Ishikawa (cell line): ENCODE measurements at regions not wholly inside any gene's neighbourhood (a gene's known extent, or its start where the extent isn't known, plus 50 kb on each side); places are given as distances from the start of the nearest gene placed in this dataset.

Source experiments
- CEBPB ChIP-seq: IDR thresholded peaks from 2 replicates; pipeline ENCODE4 v1.6.1; 2012
- CREB1 ChIP-seq: IDR thresholded peaks from 2 replicates; pipeline ENCODE4 v1.6.1; 2012; ENCODE audit warnings: low read depth
- EP300 ChIP-seq: IDR thresholded peaks from 2 replicates; pipeline ENCODE4 v1.6.1; 2012; ENCODE audit warnings: borderline replicate concordance
- FOXM1 ChIP-seq: IDR thresholded peaks from 2 replicates; pipeline ENCODE4 v1.6.1; 2012; ENCODE audit warnings: low read depth, borderline replicate concordance
- MAX ChIP-seq: IDR thresholded peaks from 2 replicates; pipeline ENCODE4 v1.6.1; 2012
- NFIC ChIP-seq: IDR thresholded peaks from 2 replicates; pipeline ENCODE4 v1.6.1; 2012
- TAF1 ChIP-seq: IDR thresholded peaks from 2 replicates; pipeline ENCODE4 v1.6.1; 2012; ENCODE audit warnings: low read depth, mild to moderate bottlenecking
- YY1 ChIP-seq: IDR thresholded peaks from 2 replicates; pipeline ENCODE4 v1.6.1; 2012; ENCODE audit warnings: low read depth

GRCh38 chr7:68900096-68900495 is 698.2 kb upstream of the AUTS2 start:
- no peak for TF ChIP-seq MAX
- no peak for TF ChIP-seq CEBPB
- no peak for TF ChIP-seq NFIC
- TF ChIP-seq FOXM1, result no peak
- no peak for TF ChIP-seq YY1
- no peak for TF ChIP-seq EP300
- no peak for TF ChIP-seq TAF1
- TF ChIP-seq CREB1, result no peak
